HepG2 (cell line): ENCODE measurements at regions not wholly inside any gene's neighbourhood (a gene's known extent, or its start where the extent isn't known, plus 50 kb on each side); places are given as distances from the start of the nearest gene placed in this dataset.

Experiments
- ATAC-seq: fragments of 200-7000 bp; cut with Tn5 transposase; 3 replicates; pipeline ENCODE4 v1.9.1; 2020; ENCODE audit warnings: mild to moderate bottlenecking, moderate library complexity
- BruUV-seq: library from RNA; stranded (reverse); fragments of 400-500 nt; replicated peaks from 2 replicates; lab custom pipeline; 2021; lab: Mats Ljungman, UMichigan
- CTCF ChIA-PET: fragments of 300-600 bp; formaldehyde crosslinking; extraction: SDS; loops from one replicate; lab custom pipeline; 2021; ENCODE audit warnings: low total read pairs, inconsistent platforms, low intra/inter-chr PET ratio; lab: Yijun Ruan, JAX
- POLR2A ChIA-PET: fragments of 350-600 bp; sonication (Branson Sonifier 250); formaldehyde crosslinking; loops from one replicate; lab custom pipeline; 2020; ENCODE audit warnings: antibody characterized with exemption, inconsistent platforms; lab: Yijun Ruan, JAX
- DNase-seq: peaks from one replicate; pipeline ENCODE4 v3.0.0-alpha.2; 2015; ENCODE audit warnings: low spot score
- FAIRE-seq: peaks from 3 replicates; lab custom pipeline; 2011; peaks lifted over from hg19 to GRCh38; lab: Jason Lieb, UNC
- H2AFZ ChIP-seq: one replicate; pipeline ENCODE4 v1.6.1; 2011; ENCODE audit warnings: low read length, inconsistent platforms
- H3K27ac ChIP-seq: fragments of 300-600 bp; 3 replicates; pipeline ENCODE4 v1.8.0; 2011; ENCODE audit warnings: mixed run types, mild to moderate bottlenecking, mixed read lengths, low read length, inconsistent platforms; ENCODE audit not compliant: insufficient read depth; ENCODE audit errors: extremely low read length
- H3K27me3 ChIP-seq, 2 experiments: fragments of 200-600 bp in 1 of 2; 2 replicates in 1 of 2; 3 replicates in 1 of 2; pipeline versions ENCODE4 v1.6.0 to v1.8.0; 2011; ENCODE audit warnings: low read length in 2 of 2, mild to moderate bottlenecking in 2 of 2, moderate library complexity in 2 of 2, inconsistent platforms in 1 of 2; ENCODE audit not compliant: insufficient read depth in 2 of 2, control insufficient read depth in 1 of 2
- H3K36me3 ChIP-seq, 2 experiments: fragments of 200-600 bp in 1 of 2; replicated peaks in 1 of 2; 2 replicates in 1 of 2; 3 replicates in 1 of 2; pipeline versions ENCODE4 v1.5.1 to v1.8.0; 2011; ENCODE audit warnings: low read length in 2 of 2, inconsistent platforms in 1 of 2; ENCODE audit not compliant: insufficient read depth in 2 of 2, control insufficient read depth in 1 of 2
- H3K4me1 ChIP-seq: 2 replicates; pipeline ENCODE4 v1.5.1; 2012; ENCODE audit warnings: low read length, inconsistent platforms; ENCODE audit not compliant: insufficient read depth
- H3K4me2 ChIP-seq: 2 replicates; pipeline ENCODE4 v1.6.0; 2011; ENCODE audit warnings: low read depth, low read length, inconsistent platforms
- H3K4me3 ChIP-seq, 3 experiments: fragments of 200-600 bp in 1 of 3; sonication (generic), shearing (Covaris generic) in 1 of 3; replicated peaks in 1 of 3; 2 replicates each; pipeline ENCODE4 v1.5.1; 2011 to 2016; ENCODE audit warnings: low read length in 3 of 3, inconsistent platforms in 2 of 3, low read depth in 2 of 3, mild to moderate bottlenecking in 2 of 3, control low read depth in 1 of 3, mixed read lengths in 1 of 3; ENCODE audit not compliant: insufficient read depth in 1 of 3
- H3K79me2 ChIP-seq: one replicate; pipeline ENCODE4 v1.6.1; 2011; ENCODE audit warnings: low read length, inconsistent platforms; ENCODE audit not compliant: insufficient read depth
- H3K9ac ChIP-seq: 2 replicates; pipeline ENCODE4 v1.6.0; 2011; ENCODE audit warnings: mild to moderate bottlenecking, low read depth, low read length, inconsistent platforms; ENCODE audit not compliant: insufficient read depth
- H3K9me3 ChIP-seq: 2 replicates; pipeline ENCODE4 v1.5.1; 2012; ENCODE audit warnings: mild to moderate bottlenecking, low read length
- H4K20me1 ChIP-seq: 2 replicates; pipeline ENCODE4 v1.6.0; 2011; ENCODE audit warnings: inconsistent platforms, mild to moderate bottlenecking, low read length, moderate library complexity; ENCODE audit not compliant: insufficient read depth
- CBX1 ChIP-seq: IDR thresholded peaks from one replicate; pipeline ENCODE4 v1.6.1; 2016; ENCODE audit warnings: antibody characterized with exemption, low read depth
- ELF1 ChIP-seq: sonication (generic); formaldehyde crosslinking; IDR thresholded peaks from 2 replicates; pipeline ENCODE4 v1.4.0; 2020; ENCODE audit warnings: missing genetic modification reagents
- FOXO1 ChIP-seq: sonication (generic); formaldehyde crosslinking; IDR thresholded peaks from 2 replicates; pipeline ENCODE4 v1.4.0; 2020; ENCODE audit warnings: missing genetic modification reagents
- HIVEP1 ChIP-seq: sonication (generic); formaldehyde crosslinking; IDR thresholded peaks from 2 replicates; pipeline ENCODE4 v1.4.0; 2020; ENCODE audit warnings: mild to moderate bottlenecking, missing genetic modification reagents
- MTA1 ChIP-seq: sonication (generic); formaldehyde crosslinking; IDR thresholded peaks from 2 replicates; pipeline ENCODE4 v1.4.0; 2020; ENCODE audit warnings: missing genetic modification reagents, mild to moderate bottlenecking, borderline replicate concordance
- MTF2 ChIP-seq: sonication (generic); formaldehyde crosslinking; IDR thresholded peaks from 2 replicates; pipeline ENCODE4 v1.5.0; 2020; ENCODE audit warnings: missing genetic modification reagents, borderline replicate concordance
- RBFOX2 ChIP-seq: fragments of 200-400 bp; formaldehyde crosslinking; IDR thresholded peaks from 2 replicates; pipeline ENCODE4 v1.6.1; 2017; ENCODE audit warnings: low read depth, mild to moderate bottlenecking, low read length
- TEAD3 ChIP-seq: optimal IDR thresholded peaks from 2 replicates; pipeline ENCODE3; 2016; ENCODE audit warnings: borderline replicate concordance
- U2AF1 ChIP-seq: fragments of 200-400 bp; formaldehyde crosslinking; optimal IDR thresholded peaks from 2 replicates; pipeline ENCODE3; 2017; ENCODE audit warnings: mild to moderate bottlenecking, low read depth, low read length
- ZNF121 ChIP-seq: sonication (generic); formaldehyde crosslinking; IDR thresholded peaks from 2 replicates; pipeline ENCODE4 v1.5.0; 2020; ENCODE audit warnings: mild to moderate bottlenecking, missing genetic modification reagents
- ZNF260 ChIP-seq: sonication (generic); formaldehyde crosslinking; IDR thresholded peaks from 2 replicates; pipeline ENCODE4 v1.4.0; 2020; ENCODE audit warnings: missing genetic modification reagents, low read depth, mild to moderate bottlenecking, borderline replicate concordance
- ZNF335 ChIP-seq: sonication (generic); formaldehyde crosslinking; IDR thresholded peaks from 2 replicates; pipeline ENCODE4 v1.4.0; 2020; ENCODE audit warnings: missing genetic modification reagents
- ZNF44 ChIP-seq: sonication (generic); formaldehyde crosslinking; IDR thresholded peaks from 2 replicates; pipeline ENCODE4 v1.5.1; 2020; ENCODE audit warnings: mild to moderate bottlenecking, missing genetic modification reagents
- ZNF550 ChIP-seq: sonication (generic); formaldehyde crosslinking; IDR thresholded peaks from 2 replicates; pipeline ENCODE4 v1.4.0; 2020; ENCODE audit warnings: mild to moderate bottlenecking, missing genetic modification reagents, borderline replicate concordance
- WGBS: methylation state at CpG from one replicate; pipeline ENCODE4 v1.1.6; 2017; ENCODE audit warnings: low lambda C conversion rate; 5-methylcytosine and 5-hydroxymethylcytosine counted together
- in situ Hi-C: cut with HindIII; loops from 2 replicates; pipeline ENCODE4 v1.10.0; 2017; ENCODE audit warnings: low pct_unique_long_range_greater_than_20kb; ENCODE audit not compliant: extremely low pct_ligation_motif_present
- intact Hi-C: fragments of 100-400 bp; cut with micrococcal nuclease; formaldehyde crosslinking; loops from one replicate; pipeline ENCODE4 v1.10.0; 2022; ENCODE audit not compliant: unreplicated experiment
- TF ChIP-seq, protein P1 (sequence below): sonication (generic); formaldehyde crosslinking; IDR thresholded peaks from 2 replicates; pipeline ENCODE4 v1.8.1; 2022; ENCODE audit warnings: mild to moderate bottlenecking, missing genetic modification reagents
- TF ChIP-seq, protein P2 (sequence below): IDR thresholded peaks from 2 replicates; pipeline ENCODE4 v1.6.1; 2016; ENCODE audit warnings: mild to moderate bottlenecking, missing biosample characterization, missing genetic modification reagents
- TF ChIP-seq, protein P3 (sequence below): sonication (generic); formaldehyde crosslinking; IDR thresholded peaks from 2 replicates; pipeline ENCODE4 v1.5.0; 2020; ENCODE audit warnings: mild to moderate bottlenecking, missing genetic modification reagents, moderate library complexity
- TF ChIP-seq, protein P4 (sequence below): sonication (generic); formaldehyde crosslinking; IDR thresholded peaks from 2 replicates; pipeline ENCODE4 v1.5.0; 2020; ENCODE audit warnings: missing genetic modification reagents

DNA sequence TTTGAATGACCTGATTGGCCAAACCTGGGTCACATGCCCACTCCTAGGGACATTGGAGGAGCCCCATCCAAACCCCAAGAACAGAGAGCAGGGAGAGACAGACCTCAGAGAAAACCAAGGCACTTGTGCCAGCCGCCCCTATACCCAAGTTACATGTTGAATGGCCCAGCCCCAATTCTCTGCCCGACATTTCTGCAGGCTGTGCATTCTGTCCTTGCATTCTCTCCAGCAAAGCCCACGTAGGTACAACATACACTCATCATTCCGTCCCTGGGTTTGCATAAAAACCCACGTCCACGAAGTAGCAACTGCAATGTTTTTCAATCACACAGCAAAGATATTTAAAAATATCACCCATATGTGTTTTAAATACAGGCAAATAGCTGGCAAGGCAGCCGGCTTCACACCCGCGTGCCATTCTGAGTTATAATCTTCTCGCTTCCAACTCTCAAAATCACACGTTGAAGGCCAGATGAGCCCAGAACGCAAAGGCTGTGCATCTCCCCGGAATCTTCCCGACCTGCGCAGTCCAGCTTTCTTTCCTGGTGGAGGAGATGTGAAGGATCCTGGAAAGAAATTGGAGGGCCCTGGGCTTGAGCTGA is 91.7 kb upstream of the MYL2 start:
- Histone ChIP-seq H3K27me3 (peaks cover 0 to 2% of the 10 kb centered on the region in 2 experiments; a peak in 2 of 5 replicates), H3K9me3 (0 out of 2 replicates have a peak, but pooled peaks cover 12% of the 10 kb centered on the region), H4K20me1 (no peaks in the 10 kb centered on the region), H3K4me3 (no peak overlapping the region), H3K9ac (no peak overlapping the region), H3K4me2 (no peak overlapping the region), H3K27ac (no peak overlapping the region), H2AFZ (no peak overlapping the region), H3K4me1 (no peaks in the 10 kb centered on the region), H3K79me2 (no peaks in the 10 kb centered on the region), H3K36me3 (no peaks in the 10 kb centered on the region)
- DNase-seq (no peak), ATAC-seq (no peak), FAIRE-seq (no peak)
- TF ChIP-seq TEAD3 = no peak
- no peak for TF ChIP-seq ZNF335 (CRISPR knock-in tag)
- no peak for TF ChIP-seq ELF1 (CRISPR knock-in tag)
- no peak for TF ChIP-seq ZNF260 (CRISPR knock-in tag)
- TF ChIP-seq RBFOX2 = no peak
- TF ChIP-seq U2AF1 = no peak
- no peak for TF ChIP-seq FOXO1 (CRISPR knock-in tag)
- TF ChIP-seq, protein P1, sequence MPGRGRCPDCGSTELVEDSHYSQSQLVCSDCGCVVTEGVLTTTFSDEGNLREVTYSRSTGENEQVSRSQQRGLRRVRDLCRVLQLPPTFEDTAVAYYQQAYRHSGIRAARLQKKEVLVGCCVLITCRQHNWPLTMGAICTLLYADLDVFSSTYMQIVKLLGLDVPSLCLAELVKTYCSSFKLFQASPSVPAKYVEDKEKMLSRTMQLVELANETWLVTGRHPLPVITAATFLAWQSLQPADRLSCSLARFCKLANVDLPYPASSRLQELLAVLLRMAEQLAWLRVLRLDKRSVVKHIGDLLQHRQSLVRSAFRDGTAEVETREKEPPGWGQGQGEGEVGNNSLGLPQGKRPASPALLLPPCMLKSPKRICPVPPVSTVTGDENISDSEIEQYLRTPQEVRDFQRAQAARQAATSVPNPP (CRISPR knock-in tag) = no peak
- TF ChIP-seq HIVEP1 (CRISPR knock-in tag) = no peak
- TF ChIP-seq, protein P2, sequence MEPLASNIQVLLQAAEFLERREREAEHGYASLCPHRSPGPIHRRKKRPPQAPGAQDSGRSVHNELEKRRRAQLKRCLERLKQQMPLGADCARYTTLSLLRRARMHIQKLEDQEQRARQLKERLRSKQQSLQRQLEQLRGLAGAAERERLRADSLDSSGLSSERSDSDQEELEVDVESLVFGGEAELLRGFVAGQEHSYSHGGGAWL = no peak
- no peak for TF ChIP-seq MTF2 (CRISPR knock-in tag)
- no peak for TF ChIP-seq ZNF550 (CRISPR knock-in tag)
- TF ChIP-seq, protein P3, sequence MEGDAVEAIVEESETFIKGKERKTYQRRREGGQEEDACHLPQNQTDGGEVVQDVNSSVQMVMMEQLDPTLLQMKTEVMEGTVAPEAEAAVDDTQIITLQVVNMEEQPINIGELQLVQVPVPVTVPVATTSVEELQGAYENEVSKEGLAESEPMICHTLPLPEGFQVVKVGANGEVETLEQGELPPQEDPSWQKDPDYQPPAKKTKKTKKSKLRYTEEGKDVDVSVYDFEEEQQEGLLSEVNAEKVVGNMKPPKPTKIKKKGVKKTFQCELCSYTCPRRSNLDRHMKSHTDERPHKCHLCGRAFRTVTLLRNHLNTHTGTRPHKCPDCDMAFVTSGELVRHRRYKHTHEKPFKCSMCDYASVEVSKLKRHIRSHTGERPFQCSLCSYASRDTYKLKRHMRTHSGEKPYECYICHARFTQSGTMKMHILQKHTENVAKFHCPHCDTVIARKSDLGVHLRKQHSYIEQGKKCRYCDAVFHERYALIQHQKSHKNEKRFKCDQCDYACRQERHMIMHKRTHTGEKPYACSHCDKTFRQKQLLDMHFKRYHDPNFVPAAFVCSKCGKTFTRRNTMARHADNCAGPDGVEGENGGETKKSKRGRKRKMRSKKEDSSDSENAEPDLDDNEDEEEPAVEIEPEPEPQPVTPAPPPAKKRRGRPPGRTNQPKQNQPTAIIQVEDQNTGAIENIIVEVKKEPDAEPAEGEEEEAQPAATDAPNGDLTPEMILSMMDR (CRISPR knock-in tag) = no peak
- TF ChIP-seq MTA1 (CRISPR knock-in tag) = no peak
- TF ChIP-seq, protein P4, sequence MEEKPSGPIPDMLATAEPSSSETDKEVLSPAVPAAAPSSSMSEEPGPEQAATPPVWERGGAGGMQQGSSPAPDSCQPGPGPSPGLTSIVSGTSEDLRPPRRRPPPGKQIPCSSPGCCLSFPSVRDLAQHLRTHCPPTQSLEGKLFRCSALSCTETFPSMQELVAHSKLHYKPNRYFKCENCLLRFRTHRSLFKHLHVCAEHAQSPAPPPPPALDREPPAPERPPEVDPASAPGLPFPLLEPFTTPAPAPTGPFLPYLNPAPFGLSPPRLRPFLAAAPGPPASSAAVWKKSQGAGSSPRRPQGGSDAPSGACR (CRISPR knock-in tag) = no peak
- no peak for TF ChIP-seq ZNF44 (CRISPR knock-in tag)
- no peak for TF ChIP-seq ZNF121 (CRISPR knock-in tag)
- TF ChIP-seq CBX1 = no peak
- WGBS = 31% methylated on average over 13 of the region's 15 CpGs
- ChIA-PET POLR2A (no interaction called here), CTCF (no interaction called here)
- intact Hi-C loops = no loop called here
- BruUV-seq = no TSS peak
- in situ Hi-C loops = no loop called here
